Activated T-helper 17 cell treated with anti-CD3 and anti-CD28 coated beads, Interleukin-2, amount 50 U/mL, for 72 hours (primary cell): ENCODE measurements at regions not wholly inside any gene's neighbourhood (a gene's known extent, or its start where the extent isn't known, plus 50 kb on each side); places are given as distances from the start of the nearest gene placed in this dataset.

Source experiments
- ATAC-seq: fragments of 150-1000 bp; cut with Tn5 transposase; replicated peaks from 2 replicates; pipeline ENCODE4 v1.10.0; 2021; ENCODE audit warnings: mild to moderate bottlenecking, moderate library complexity
- H3K27ac Mint-ChIP-seq: one replicate; pipeline ENCODE4 v1.8.0; 2022; ENCODE audit warnings: mixed read lengths
- H3K27me3 Mint-ChIP-seq: one replicate; pipeline ENCODE4 v1.8.0; 2022; ENCODE audit warnings: mixed read lengths
- H3K36me3 Mint-ChIP-seq: one replicate; pipeline ENCODE4 v1.8.0; 2022; ENCODE audit warnings: low read depth, mild to moderate bottlenecking, mixed read lengths
- H3K4me1 Mint-ChIP-seq: one replicate; pipeline ENCODE4 v1.8.0; 2022; ENCODE audit warnings: mixed read lengths
- H3K4me3 Mint-ChIP-seq: one replicate; pipeline ENCODE4 v1.8.0; 2022; ENCODE audit warnings: mild to moderate bottlenecking, mixed read lengths
- H3K9me3 Mint-ChIP-seq: one replicate; pipeline ENCODE4 v1.8.0; 2022; ENCODE audit warnings: mixed read lengths

- Mint-ChIP-seq H3K27me3 (no peaks in the 10 kb centered on the region), H3K36me3 (peaks cover 15% of the 10 kb centered on the region), H3K4me1 (peaks cover 16% of the 10 kb centered on the region), H3K27ac (no peak overlapping the region), H3K4me3 (no peak overlapping the region), H3K9me3 (peaks cover 5% of the 10 kb centered on the region)
- ATAC-seq, result no peak
Observed at GRCh38 chr2:144102386-144102785, 417.5 kb downstream of the ZEB2 start.

GRCh38 chr2:144099780-144100377 lies 420.0 kb downstream of the ZEB2 start:
- Mint-ChIP-seq H3K36me3 (peaks cover 3% of the 10 kb centered on the region), H3K27ac (peak overlapping the region; percentile 34)

GRCh38 chr2:144099340-144099739 lies 420.6 kb downstream of the ZEB2 start:
- Mint-ChIP-seq H3K9me3 (peaks cover 7% of the 10 kb centered on the region), H3K4me3 (peak overlapping the region; percentile 16), H3K4me1 (peaks cover 16% of the 10 kb centered on the region), H3K36me3 (peaks cover 2% of the 10 kb centered on the region), H3K27ac (peak overlapping the region; percentile 34), H3K27me3 (no peaks in the 10 kb centered on the region)
- no peak for ATAC-seq

More at GRCh38 chr2:144099780-144100377, 420.0 kb downstream of the ZEB2 start:
- Mint-ChIP-seq H3K4me3 (peak overlapping the region; percentile 16), H3K4me1 (peaks cover 16% of the 10 kb centered on the region), H3K27me3 (no peaks in the 10 kb centered on the region), H3K9me3 (peaks cover 3% of the 10 kb centered on the region)
- ATAC-seq, result peak; percentile 94

GRCh38 chr2:144097440-144098225 lies 422.3 kb downstream of the ZEB2 start:
- H3K4me3 Mint-ChIP-seq, result no peak overlapping the region
- no peak for ATAC-seq
- no peak overlapping the region for H3K27ac Mint-ChIP-seq
- H3K9me3 Mint-ChIP-seq, result peaks cover 13% of the 10 kb centered on the region
- peaks cover 9% of the 10 kb centered on the region for H3K36me3 Mint-ChIP-seq
- H3K4me1 Mint-ChIP-seq, result peaks cover 16% of the 10 kb centered on the region
- no peaks in the 10 kb centered on the region for H3K27me3 Mint-ChIP-seq

- H3K4me3 Mint-ChIP-seq, result no peak overlapping the region
- H3K36me3 Mint-ChIP-seq, result peaks cover 9% of the 10 kb centered on the region
- ATAC-seq, result no peak
- peaks cover 13% of the 10 kb centered on the region for H3K9me3 Mint-ChIP-seq
- H3K27me3 Mint-ChIP-seq, result no peaks in the 10 kb centered on the region
- peaks cover 16% of the 10 kb centered on the region for H3K4me1 Mint-ChIP-seq
- H3K27ac Mint-ChIP-seq, result no peak overlapping the region
Observed at GRCh38 chr2:144096531-144096930, 423.4 kb downstream of the ZEB2 start.

GRCh38 chr2:144094408-144095151 lies 425.3 kb downstream of the ZEB2 start:
- ATAC-seq, result peak; percentile 77
- H3K9me3 Mint-ChIP-seq, result peaks cover 13% of the 10 kb centered on the region
- no peak overlapping the region for H3K4me3 Mint-ChIP-seq
- peaks cover 9% of the 10 kb centered on the region for H3K36me3 Mint-ChIP-seq
- peaks cover 10% of the 10 kb centered on the region for H3K4me1 Mint-ChIP-seq
- H3K27me3 Mint-ChIP-seq, result no peaks in the 10 kb centered on the region
- peak overlapping the region; percentile 53 for H3K27ac Mint-ChIP-seq

GRCh38 chr2:144091622-144092021 lies 428.3 kb downstream of the ZEB2 start:
- Mint-ChIP-seq H3K4me1 (peaks cover 9% of the 10 kb centered on the region), H3K4me3 (no peak overlapping the region), H3K36me3 (peaks cover 9% of the 10 kb centered on the region), H3K27me3 (no peaks in the 10 kb centered on the region), H3K9me3 (peaks cover 20% of the 10 kb centered on the region), H3K27ac (no peak overlapping the region)
- ATAC-seq, result no peak

GRCh38 chr2:144088863-144089262 lies 431.1 kb downstream of the ZEB2 start:
- peaks cover 8% of the 10 kb centered on the region for H3K9me3 Mint-ChIP-seq
- no peak overlapping the region for H3K27ac Mint-ChIP-seq
- no peak overlapping the region for H3K4me3 Mint-ChIP-seq
- ATAC-seq, result no peak
- H3K36me3 Mint-ChIP-seq, result peaks cover 2% of the 10 kb centered on the region
- no peaks in the 10 kb centered on the region for H3K27me3 Mint-ChIP-seq
- H3K4me1 Mint-ChIP-seq, result peaks cover 9% of the 10 kb centered on the region

GRCh38 chr2:144086965-144087364 lies 433.0 kb downstream of the ZEB2 start:
- Mint-ChIP-seq H3K9me3 (peaks cover 7% of the 10 kb centered on the region), H3K4me1 (peaks cover 9% of the 10 kb centered on the region), H3K4me3 (peak overlapping the region; percentile 15), H3K27me3 (no peaks in the 10 kb centered on the region), H3K27ac (peak overlapping the region; percentile 62), H3K36me3 (no peaks in the 10 kb centered on the region)
- ATAC-seq, result peak; percentile 60

GRCh38 chr2:144085016-144085415 lies 434.9 kb downstream of the ZEB2 start:
- Mint-ChIP-seq H3K9me3 (peaks cover 7% of the 10 kb centered on the region), H3K27me3 (no peaks in the 10 kb centered on the region), H3K4me3 (no peak overlapping the region), H3K27ac (no peak overlapping the region), H3K4me1 (peaks cover 9% of the 10 kb centered on the region), H3K36me3 (no peaks in the 10 kb centered on the region)
- ATAC-seq, result no peak

- no peaks in the 10 kb centered on the region for H3K36me3 Mint-ChIP-seq
- H3K27me3 Mint-ChIP-seq, result no peaks in the 10 kb centered on the region
- H3K9me3 Mint-ChIP-seq, result peaks cover 7% of the 10 kb centered on the region
- no peak overlapping the region for H3K27ac Mint-ChIP-seq
- no peak overlapping the region for H3K4me3 Mint-ChIP-seq
- H3K4me1 Mint-ChIP-seq, result peaks cover 9% of the 10 kb centered on the region
- no peak for ATAC-seq
Observed at GRCh38 chr2:144084114-144084661, 435.7 kb downstream of the ZEB2 start.

GRCh38 chr2:144083211-144083610 lies 436.7 kb downstream of the ZEB2 start:
- Mint-ChIP-seq H3K9me3 (peaks cover 7% of the 10 kb centered on the region), H3K27ac (no peak overlapping the region), H3K4me1 (peaks cover 9% of the 10 kb centered on the region), H3K27me3 (no peaks in the 10 kb centered on the region), H3K36me3 (no peaks in the 10 kb centered on the region), H3K4me3 (no peak overlapping the region)
- ATAC-seq, result no peak

GRCh38 chr2:144082777-144083176 lies 437.1 kb downstream of the ZEB2 start:
- H3K27ac Mint-ChIP-seq, result no peak overlapping the region
- H3K4me3 Mint-ChIP-seq, result no peak overlapping the region
- no peaks in the 10 kb centered on the region for H3K27me3 Mint-ChIP-seq
- no peak for ATAC-seq
- no peaks in the 10 kb centered on the region for H3K36me3 Mint-ChIP-seq
- H3K4me1 Mint-ChIP-seq, result peaks cover 9% of the 10 kb centered on the region
- peaks cover 7% of the 10 kb centered on the region for H3K9me3 Mint-ChIP-seq

GRCh38 chr2:144082327-144082726 lies 437.6 kb downstream of the ZEB2 start:
- Mint-ChIP-seq H3K9me3 (peaks cover 3% of the 10 kb centered on the region), H3K4me1 (peaks cover 5% of the 10 kb centered on the region)

More at GRCh38 chr2:144082327-144082726, 437.6 kb downstream of the ZEB2 start:
- Mint-ChIP-seq H3K27me3 (no peaks in the 10 kb centered on the region), H3K36me3 (no peaks in the 10 kb centered on the region), H3K4me3 (no peak overlapping the region), H3K27ac (no peak overlapping the region)
- ATAC-seq, result no peak
